IgD-negative memory B cell (primary cell): ENCODE measurements at regions not wholly inside any gene's neighbourhood (a gene's known extent, or its start where the extent isn't known, plus 50 kb on each side); places are given as distances from the start of the nearest gene placed in this dataset.

Source experiments
- H3K27ac Mint-ChIP-seq, 3 donors: one replicate each; pipeline ENCODE4 v1.8.0; 2020 to 2022; ENCODE audit warnings: mild to moderate bottlenecking in 3 of 3, mixed read lengths in 3 of 3, moderate library complexity in 1 of 3
- H3K27me3 Mint-ChIP-seq: one replicate; pipeline ENCODE4 v1.8.0; 2021; ENCODE audit warnings: mixed read lengths
- H3K36me3 Mint-ChIP-seq: one replicate; pipeline ENCODE4 v1.8.0; 2020; ENCODE audit warnings: mild to moderate bottlenecking, mixed read lengths
- H3K4me1 Mint-ChIP-seq, 3 donors: one replicate each; pipeline ENCODE4 v1.8.0; 2020 to 2022; ENCODE audit warnings: mixed read lengths in 3 of 3, mild to moderate bottlenecking in 1 of 3
- H3K4me3 Mint-ChIP-seq, 4 donors: one replicate each; pipeline ENCODE4 v1.8.0; 2020 to 2022; ENCODE audit warnings: mild to moderate bottlenecking in 4 of 4, mixed read lengths in 4 of 4, moderate library complexity in 3 of 4
- H3K9me3 Mint-ChIP-seq, 3 donors: one replicate each; pipeline ENCODE4 v1.8.0; 2020 to 2021; ENCODE audit warnings: mixed read lengths in 3 of 3, mild to moderate bottlenecking in 1 of 3

DNA sequence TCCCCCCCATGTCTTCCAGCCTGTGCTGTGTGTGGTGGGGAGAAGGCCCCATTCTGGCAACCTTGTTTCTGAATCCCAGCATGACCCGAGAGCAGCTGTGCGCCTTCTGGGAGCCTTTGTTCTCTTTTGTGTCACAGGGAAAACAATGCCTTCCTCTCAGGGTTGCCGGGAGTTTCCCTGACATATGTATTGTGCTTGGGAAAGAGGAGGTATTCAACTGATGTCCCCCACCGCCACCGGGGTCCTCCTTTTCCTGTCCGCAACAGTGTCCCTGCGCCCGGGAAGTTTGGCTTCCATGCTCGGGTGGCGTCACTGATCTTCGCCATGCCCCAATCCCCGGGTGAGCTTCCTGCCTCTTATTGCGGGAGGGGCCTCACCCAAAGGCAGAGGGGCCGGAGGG, 77.5 kb upstream of the ASB18 start:
- H3K27me3 Mint-ChIP-seq, result peaks cover 10% of the 10 kb centered on the region
- no peak overlapping the region for H3K27ac Mint-ChIP-seq
- no peaks in the 10 kb centered on the region for H3K9me3 Mint-ChIP-seq
- H3K4me1 Mint-ChIP-seq, result peaks cover 0 to 2% (median 1%) of the 10 kb centered on the region in 3 donors
- peaks cover 3% of the 10 kb centered on the region for H3K36me3 Mint-ChIP-seq
- H3K4me3 Mint-ChIP-seq, result no peak overlapping the region

DNA sequence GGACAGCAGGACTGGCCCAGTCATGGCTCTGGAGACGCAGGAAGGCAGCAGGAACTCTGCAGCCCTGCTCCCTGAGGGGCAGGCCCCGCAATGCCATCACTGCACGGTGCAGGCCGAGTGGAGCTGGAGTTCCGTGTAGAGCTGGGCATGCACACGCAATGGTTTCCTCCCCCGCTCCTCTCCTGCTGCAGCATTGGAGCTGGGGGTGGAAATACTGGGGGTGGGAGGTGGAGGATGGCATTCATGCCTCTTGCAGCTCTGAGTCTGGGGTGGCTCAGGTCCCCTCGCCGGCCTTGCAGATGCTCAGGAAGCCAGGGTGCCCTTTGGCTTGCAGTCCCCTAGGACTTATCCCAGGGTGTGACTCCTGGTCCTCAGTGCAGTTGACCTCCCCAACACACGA, 78.3 kb upstream of the ASB18 start:
- Mint-ChIP-seq H3K4me1 (peaks cover 0 to 2% (median 1%) of the 10 kb centered on the region in 3 donors), H3K4me3 (no peak overlapping the region), H3K27ac (no peak overlapping the region), H3K9me3 (no peaks in the 10 kb centered on the region), H3K27me3 (peaks cover 13% of the 10 kb centered on the region), H3K36me3 (peaks cover 3% of the 10 kb centered on the region)

DNA sequence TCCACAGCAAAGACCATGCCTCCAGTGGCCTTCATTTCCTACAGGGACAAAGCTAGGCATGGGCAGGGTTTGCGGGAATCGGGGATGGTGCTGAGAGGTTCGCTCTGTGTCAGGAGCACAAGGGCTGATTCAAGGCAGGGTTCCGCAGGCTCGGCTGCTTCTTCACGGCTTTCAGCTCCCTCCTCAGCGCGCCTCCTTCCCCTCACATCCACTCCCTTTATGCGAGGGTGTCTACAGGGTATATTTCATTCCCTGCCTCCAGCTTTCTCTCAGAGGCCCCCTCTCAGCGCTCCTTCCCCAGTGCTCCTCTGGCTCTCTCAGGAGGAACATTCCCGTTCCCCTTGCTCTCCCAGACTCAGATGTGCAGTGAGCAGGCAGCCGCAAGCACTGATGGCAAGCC, 78.7 kb upstream of the ASB18 start:
- Mint-ChIP-seq H3K36me3 (peaks cover 3% of the 10 kb centered on the region), H3K27me3 (peaks cover 12% of the 10 kb centered on the region), H3K4me3 (no peak overlapping the region), H3K4me1 (peaks cover 0 to 2% (median 1%) of the 10 kb centered on the region in 3 donors), H3K9me3 (no peaks in the 10 kb centered on the region), H3K27ac (no peak overlapping the region)

DNA sequence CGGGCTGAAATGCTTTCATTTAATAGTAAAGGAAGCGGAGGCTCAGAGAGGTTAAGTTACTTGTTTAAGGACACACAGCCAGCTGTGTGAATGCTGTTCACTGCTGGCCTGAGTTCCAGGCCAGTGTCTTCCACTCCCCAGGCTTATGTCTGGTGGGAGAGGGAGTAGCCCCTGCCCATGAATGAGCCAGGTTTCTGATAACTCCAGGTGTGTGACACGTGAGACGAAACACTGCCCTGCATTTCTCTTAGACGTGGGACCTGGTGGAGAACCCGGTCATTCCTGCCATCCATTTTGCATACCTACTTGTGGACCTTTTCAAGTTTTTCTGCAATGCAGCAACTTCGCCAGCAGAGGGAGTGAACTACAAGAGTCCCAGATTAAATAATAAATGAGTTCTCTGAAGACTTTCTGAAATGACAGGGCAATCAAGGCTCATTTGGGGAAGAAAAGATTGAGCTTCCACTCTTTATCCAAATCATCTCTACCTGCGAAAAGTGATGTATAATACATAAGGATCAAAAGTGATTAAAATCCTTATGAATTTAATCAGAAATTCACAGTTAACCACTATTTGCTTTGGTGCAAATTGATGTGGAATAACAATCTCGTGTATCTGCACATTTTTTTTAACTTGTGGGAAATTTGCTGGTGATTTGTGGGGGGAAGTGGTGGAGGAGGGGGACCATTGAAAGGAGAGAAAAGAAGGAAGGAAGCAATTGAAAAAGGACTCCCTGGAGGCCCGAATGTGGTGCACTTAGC, 79.4 kb upstream of the ASB18 start:
- Mint-ChIP-seq H3K9me3 (no peaks in the 10 kb centered on the region), H3K27ac (no peak overlapping the region), H3K4me3 (no peak overlapping the region), H3K27me3 (peaks cover 17% of the 10 kb centered on the region), H3K36me3 (peaks cover 3% of the 10 kb centered on the region), H3K4me1 (peaks cover 0 to 2% (median 1%) of the 10 kb centered on the region in 3 donors)

DNA sequence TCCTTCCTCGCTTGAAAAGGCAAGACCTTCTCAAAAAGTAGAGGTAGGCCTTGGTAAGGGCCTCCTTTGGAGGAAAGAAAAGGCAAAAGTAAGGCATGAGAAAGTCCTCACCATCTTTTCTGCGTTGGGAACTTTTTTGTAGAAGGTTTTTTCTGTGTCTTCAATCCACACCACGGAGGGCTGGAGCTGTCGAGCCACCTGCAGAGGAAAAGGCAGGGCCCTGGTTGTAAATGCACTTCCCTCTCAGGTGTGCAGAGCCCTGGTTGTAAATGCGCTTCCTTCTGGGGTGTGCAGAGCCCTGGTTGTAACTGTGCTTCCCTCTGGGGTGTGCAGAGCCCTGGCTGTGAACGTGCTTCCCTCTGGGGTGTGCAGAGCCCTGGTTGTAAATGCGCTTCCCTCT, 80.2 kb upstream of the ASB18 start:
- no peak overlapping the region for H3K27ac Mint-ChIP-seq
- peaks cover 3% of the 10 kb centered on the region for H3K36me3 Mint-ChIP-seq
- H3K27me3 Mint-ChIP-seq, result peaks cover 15% of the 10 kb centered on the region
- peaks cover 0 to 2% (median 0%) of the 10 kb centered on the region in 3 donors for H3K4me1 Mint-ChIP-seq
- no peak overlapping the region for H3K4me3 Mint-ChIP-seq
- no peaks in the 10 kb centered on the region for H3K9me3 Mint-ChIP-seq

DNA sequence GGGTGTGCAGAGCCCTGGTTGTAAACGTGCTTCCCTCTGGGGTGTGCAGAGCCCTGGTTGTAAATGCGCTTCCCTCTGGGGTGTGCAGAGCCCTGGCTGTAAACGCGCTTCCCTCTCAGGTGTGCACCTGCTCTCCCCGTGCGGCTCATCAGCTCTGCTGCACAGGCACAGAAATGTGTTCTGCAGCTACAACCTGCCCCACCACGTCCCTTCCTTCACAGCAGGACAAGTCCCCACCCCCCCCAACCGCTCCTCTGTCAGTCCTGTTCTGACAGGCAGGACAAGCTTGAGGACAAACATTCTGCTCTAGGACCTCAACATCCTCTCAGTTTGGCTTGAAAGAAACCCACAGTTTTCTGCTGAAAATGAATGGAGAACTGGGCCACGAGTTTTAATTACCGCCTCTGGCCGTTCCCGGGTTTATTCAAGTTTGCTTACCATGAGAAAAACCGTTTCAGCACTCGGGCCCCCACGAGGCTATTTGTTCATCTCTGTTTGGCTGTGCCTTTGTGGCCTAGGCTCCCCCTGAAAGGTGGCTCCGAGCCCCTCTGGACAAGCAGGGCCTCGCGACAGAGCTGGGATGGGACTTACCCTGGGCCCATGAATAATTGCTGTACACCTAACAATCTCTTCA, 81.0 kb upstream of the ASB18 start:
- peaks cover 15% of the 10 kb centered on the region for H3K27me3 Mint-ChIP-seq
- H3K4me3 Mint-ChIP-seq, result no peak overlapping the region
- peaks cover 3% of the 10 kb centered on the region for H3K36me3 Mint-ChIP-seq
- peaks cover 0 to 2% (median 0%) of the 10 kb centered on the region in 3 donors for H3K4me1 Mint-ChIP-seq
- H3K27ac Mint-ChIP-seq, result no peak overlapping the region
- no peaks in the 10 kb centered on the region for H3K9me3 Mint-ChIP-seq

DNA sequence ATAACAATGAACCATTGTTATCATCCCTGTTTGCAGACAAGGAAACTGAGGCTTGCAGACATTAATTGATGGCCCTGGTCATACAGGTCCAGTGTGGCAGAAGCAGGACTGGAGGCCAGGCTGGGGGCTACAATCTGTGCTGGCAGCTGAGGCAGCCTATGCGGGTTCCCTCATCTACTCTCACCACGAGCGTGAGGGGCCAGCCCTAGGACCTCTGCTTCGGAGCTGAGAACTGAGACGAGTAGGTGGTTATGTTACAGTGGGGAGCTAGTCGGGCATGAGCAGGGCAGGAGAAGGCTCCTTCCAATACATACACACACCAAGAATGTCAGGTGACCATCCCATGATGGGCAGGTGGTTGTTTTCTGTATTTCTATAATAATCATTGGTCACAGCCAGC, 82.2 kb upstream of the ASB18 start:
- Mint-ChIP-seq H3K4me3 (no peak overlapping the region), H3K36me3 (no peaks in the 10 kb centered on the region), H3K9me3 (no peaks in the 10 kb centered on the region), H3K27me3 (peaks cover 13% of the 10 kb centered on the region), H3K4me1 (peaks cover 0 to 2% (median 0%) of the 10 kb centered on the region in 3 donors), H3K27ac (no peak overlapping the region)

DNA sequence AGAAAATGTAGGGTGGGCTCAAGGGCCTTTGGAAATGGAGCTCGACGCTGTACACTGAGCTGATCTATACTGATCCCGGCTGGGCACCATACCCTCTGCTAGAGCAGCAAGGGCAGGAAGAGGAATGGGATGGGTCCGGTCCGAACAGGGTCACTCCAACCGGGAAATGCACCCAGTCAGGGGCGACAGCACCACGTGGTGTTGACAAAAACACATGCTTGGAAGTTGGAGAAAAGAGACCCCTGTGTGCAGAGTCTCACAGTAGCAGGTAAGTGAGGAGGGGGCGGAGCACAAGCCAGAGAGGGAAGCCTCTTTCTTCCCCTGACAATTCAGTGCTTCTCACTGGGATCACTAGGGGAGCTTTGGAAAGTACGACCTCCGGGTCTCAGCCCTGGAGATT, 84.1 kb upstream of the ASB18 start:
- H3K36me3 Mint-ChIP-seq, result no peaks in the 10 kb centered on the region
- no peaks in the 10 kb centered on the region for H3K9me3 Mint-ChIP-seq
- peaks cover 13% of the 10 kb centered on the region for H3K27me3 Mint-ChIP-seq
- H3K4me3 Mint-ChIP-seq, result no peak overlapping the region
- H3K27ac Mint-ChIP-seq, result no peak overlapping the region
- peaks cover 4 to 7% (median 4%) of the 10 kb centered on the region in 3 donors for H3K4me1 Mint-ChIP-seq

DNA sequence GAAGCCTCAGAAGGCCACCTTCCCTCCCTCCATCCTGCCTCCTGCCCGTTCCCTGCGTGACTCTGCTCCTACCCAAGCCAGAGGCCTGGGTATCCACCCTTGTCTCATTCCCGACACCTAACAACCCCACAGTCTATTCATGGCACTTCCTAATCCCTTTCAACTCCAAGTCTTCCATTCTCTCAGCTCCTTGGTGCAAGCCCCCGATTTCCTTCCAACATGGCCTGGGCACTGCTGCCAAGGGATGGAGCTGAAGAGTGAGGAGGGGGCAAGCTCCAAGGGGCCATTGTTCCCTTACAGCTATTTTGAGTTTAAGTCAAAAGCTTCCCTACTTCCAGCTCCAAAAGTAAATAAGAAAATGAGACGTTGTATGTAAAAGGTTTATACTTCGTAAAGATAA, 84.8 kb upstream of the ASB18 start:
- H3K9me3 Mint-ChIP-seq, result no peaks in the 10 kb centered on the region
- H3K27ac Mint-ChIP-seq, result no peak overlapping the region
- peaks cover 1 to 7% (median 5%) of the 10 kb centered on the region in 3 donors for H3K4me1 Mint-ChIP-seq
- no peak overlapping the region for H3K4me3 Mint-ChIP-seq
- H3K36me3 Mint-ChIP-seq, result no peaks in the 10 kb centered on the region
- peaks cover 13% of the 10 kb centered on the region for H3K27me3 Mint-ChIP-seq

DNA sequence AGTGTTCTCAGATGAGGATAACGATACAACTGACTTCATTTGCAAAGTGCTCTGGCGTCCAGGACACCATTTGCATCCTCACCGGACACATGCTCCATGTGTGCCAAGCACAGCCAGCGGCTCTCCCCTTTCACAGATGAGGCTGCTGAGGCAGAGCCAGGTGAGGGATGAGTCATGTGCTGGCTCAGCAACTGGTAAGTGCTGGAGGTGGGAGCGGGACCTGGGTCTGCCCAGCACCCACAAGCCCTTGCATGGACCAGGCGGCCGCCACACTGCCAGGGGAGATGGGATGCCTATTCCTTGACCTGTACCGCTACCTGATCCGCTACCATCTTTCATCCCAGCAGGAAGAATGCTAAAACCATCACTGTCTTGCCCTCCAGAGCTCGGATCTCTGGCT, 86.2 kb upstream of the ASB18 start:
- Mint-ChIP-seq H3K27me3 (peaks cover 13% of the 10 kb centered on the region), H3K27ac (no peak overlapping the region), H3K36me3 (no peaks in the 10 kb centered on the region), H3K4me3 (no peak overlapping the region), H3K9me3 (no peaks in the 10 kb centered on the region), H3K4me1 (peaks cover 1 to 7% (median 5%) of the 10 kb centered on the region in 3 donors)

DNA sequence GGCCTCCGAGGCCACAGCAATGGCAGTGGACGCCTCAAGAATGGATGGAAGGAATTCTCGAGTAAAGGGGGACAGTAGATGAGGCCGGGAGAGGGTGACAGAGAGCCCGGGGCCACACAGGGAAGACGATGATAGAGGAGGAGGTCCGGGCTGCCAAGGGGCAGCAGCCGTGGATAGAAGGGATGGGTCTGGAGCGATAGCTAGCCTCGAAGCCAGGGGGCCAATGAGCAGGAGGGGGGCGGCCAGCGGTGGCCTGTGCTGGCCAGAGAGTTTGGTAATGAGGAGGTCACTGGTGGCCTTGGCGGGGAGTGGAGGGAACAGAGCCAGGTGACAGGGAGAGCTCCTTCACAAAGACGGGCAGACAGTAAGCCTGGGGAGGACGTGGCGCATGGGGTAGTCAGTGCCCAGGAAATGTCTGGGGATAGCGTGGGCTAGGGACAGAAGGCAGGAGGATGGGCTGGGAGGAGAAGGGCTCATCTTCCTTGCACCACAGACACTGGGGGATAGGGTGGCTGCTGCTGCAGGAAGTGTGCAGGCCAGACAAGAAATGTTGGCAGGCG, 87.8 kb upstream of the ASB18 start:
- Mint-ChIP-seq H3K4me3 (peak overlapping the region in 1 of 4 donors; percentile 13), H3K4me1 (peaks cover 1 to 7% (median 5%) of the 10 kb centered on the region in 3 donors), H3K36me3 (no peaks in the 10 kb centered on the region), H3K27me3 (peaks cover 11% of the 10 kb centered on the region), H3K27ac (no peak overlapping the region), H3K9me3 (no peaks in the 10 kb centered on the region)

DNA sequence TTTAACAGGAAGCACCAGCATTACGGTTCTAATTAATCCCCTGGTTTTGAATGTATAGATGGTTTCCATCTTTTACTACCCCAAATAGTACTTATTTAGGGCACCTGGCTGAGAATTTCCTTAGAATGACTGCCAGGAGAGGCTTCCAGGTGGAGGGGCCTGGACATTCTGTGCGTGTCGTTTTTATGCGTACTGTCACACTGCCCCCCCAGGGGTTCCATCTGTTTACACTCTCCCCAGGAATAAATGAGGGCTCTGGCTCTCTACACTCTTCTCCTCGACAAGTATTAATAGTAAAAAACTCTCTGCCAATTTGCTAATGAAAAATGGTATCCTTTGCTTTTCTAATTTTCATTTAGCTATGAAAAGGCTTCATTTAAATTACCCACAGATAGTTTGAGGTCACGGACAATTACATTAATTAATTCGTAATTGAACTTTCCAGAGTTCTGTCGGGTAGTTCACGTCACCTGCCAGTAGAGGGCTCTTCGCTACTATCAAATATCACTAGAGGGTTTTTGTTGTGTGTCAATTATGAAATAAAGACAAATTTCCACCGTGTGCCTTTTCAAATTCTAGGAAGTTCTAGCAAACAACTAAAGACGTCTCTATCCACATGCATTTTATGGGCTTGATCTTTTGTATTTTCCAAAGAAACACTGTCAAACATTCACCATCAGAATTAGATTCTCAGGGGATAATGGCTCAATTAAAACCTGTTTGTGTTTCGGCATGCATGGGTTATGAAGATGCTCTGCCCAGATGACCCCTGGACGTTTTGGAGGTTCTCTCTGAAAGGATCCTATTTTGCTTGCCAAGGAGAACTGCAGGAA, 88.8 kb upstream of the ASB18 start:
- H3K27ac Mint-ChIP-seq, result no peak overlapping the region
- H3K4me3 Mint-ChIP-seq, result peak overlapping the region in 1 of 4 donors; percentile 39
- no peaks in the 10 kb centered on the region for H3K36me3 Mint-ChIP-seq
- H3K27me3 Mint-ChIP-seq, result peaks cover 9% of the 10 kb centered on the region
- H3K9me3 Mint-ChIP-seq, result no peaks in the 10 kb centered on the region
- peaks cover 1 to 7% (median 5%) of the 10 kb centered on the region in 3 donors for H3K4me1 Mint-ChIP-seq

DNA sequence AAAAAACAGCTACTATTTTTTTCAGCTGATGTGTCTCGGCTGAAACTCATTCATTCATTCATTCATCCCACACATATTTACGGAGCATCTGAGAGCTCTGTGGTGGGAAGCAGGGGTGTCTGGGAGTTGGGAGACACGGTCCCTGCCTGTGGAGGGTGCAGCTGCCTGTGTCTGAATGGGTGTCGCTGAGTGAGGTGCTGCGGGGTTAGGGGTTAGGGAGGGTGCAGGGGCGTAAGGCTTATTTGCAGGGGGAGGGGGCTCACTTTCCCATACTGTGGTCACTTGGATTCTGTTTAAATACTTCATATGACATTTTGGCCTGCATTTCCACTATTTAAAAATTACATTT, 89.4 kb upstream of the ASB18 start:
- Mint-ChIP-seq H3K4me3 (no peak overlapping the region), H3K27ac (no peak overlapping the region), H3K36me3 (no peaks in the 10 kb centered on the region), H3K27me3 (peaks cover 4% of the 10 kb centered on the region), H3K9me3 (no peaks in the 10 kb centered on the region), H3K4me1 (peaks cover 1 to 7% (median 5%) of the 10 kb centered on the region in 3 donors)

DNA sequence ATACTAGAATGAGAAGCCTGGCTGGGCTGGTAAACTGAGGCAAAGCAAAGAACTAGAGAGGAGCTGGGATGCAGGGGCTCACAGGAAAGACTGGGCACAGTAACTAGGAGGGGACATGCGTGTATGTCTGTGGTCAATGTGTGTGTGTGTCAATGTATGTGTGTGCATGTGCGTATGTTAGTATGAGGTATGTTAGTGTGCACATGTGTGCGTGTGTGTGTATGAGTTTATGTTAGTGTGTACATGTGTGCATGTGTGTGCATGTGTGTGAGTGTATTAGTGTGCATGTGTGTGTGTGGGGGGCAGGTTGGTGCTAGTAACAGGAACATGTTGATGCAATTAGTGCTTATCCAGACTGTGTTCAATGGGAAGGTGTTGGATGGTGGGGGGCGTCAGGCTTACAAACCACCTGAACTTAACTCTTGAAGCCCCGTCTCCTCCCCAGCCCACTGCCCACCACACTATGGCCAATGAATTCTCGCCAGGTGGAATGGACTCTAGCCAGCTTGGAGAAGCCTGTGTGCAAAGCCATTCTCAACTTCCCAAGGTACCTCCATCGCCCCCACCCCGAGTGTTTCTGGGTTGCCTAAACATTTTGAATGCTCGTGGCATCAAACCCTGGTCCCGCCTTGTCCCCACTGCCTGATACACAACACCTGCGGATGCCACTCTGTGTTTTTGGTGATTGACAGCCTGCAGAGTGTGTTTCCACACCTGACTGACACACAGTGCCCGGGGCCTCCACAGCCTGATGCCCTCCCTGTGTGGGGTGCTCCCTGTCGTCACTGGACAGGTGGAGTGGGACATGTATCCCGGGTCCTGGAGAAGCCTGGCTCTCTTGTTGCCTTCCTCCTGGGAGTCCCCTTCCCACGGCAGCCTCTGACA, 90.1 kb upstream of the ASB18 start:
- Mint-ChIP-seq H3K36me3 (no peaks in the 10 kb centered on the region), H3K9me3 (no peaks in the 10 kb centered on the region), H3K4me1 (peaks cover 1 to 7% (median 5%) of the 10 kb centered on the region in 3 donors), H3K4me3 (no peak overlapping the region), H3K27me3 (peaks cover 2% of the 10 kb centered on the region), H3K27ac (no peak overlapping the region)
